ENCODE measurements at regions not wholly inside any gene's neighbourhood (a gene's known extent, or its start where the extent isn't known, plus 50 kb on each side); places are given as distances from the start of the nearest gene placed in this dataset.

DNA sequence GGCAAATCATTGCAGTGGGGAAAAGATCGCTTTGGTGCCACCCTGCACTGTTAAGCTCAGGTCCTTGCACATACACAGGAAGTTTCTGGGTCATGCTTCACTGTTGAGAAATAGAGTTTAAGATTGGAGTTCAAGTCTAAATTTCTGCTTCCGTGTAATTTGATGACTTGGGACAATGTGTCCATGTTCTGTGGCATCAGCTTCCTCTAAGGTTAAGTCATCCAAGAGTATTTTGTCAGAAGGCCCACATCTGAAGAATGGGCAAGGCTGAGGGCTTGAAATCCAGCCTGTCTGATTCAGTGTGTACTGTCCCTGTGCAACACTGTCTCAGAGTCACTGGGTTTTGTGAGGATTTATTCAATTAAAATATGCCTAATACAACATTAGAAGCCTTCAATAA is 880.7 kb downstream of the SUCLG1 start:
- H3K9me3 ChIP-seq: no peaks in the 10 kb centered on the region
- H3K36me3 ChIP-seq: no peaks in the 10 kb centered on the region
- no peak for TF ChIP-seq Cebpa-rat (IDR thresholded peaks at IDR 0.05)
- H3K27ac ChIP-seq: no peak overlapping the region
- H3K4me2 ChIP-seq: no peak overlapping the region
- H3K27me3 ChIP-seq: no peaks in the 10 kb centered on the region
- no peak overlapping the region for H3K9ac ChIP-seq
- no peak overlapping the region for H3K4me3 ChIP-seq
- H3K4me1 ChIP-seq: no peaks in the 10 kb centered on the region
- H4K20me1 ChIP-seq: no peaks in the 10 kb centered on the region

DNA sequence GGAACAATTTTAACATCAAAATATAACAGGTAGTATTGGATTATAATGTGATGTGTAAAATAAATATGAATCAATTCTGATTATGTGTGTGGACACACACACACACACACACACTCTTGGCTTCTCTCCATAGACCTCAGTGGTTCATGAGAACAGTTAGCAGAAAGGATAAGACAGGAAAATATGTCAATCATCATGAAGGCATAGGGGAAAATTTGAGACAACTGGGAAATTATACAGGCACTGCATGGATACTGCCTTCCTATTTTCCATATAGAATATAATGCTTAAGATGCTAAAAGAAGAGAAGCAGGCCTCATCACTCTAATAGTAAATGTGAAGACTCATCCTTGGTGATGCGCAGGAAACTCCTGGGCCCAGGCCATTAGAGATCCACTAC is 884.5 kb downstream of the SUCLG1 start:
- Histone ChIP-seq H3K9me3 (no peaks in the 10 kb centered on the region), H3K27me3 (no peaks in the 10 kb centered on the region), H3K27ac (no peak overlapping the region), H3K4me3 (no peak overlapping the region), H3K4me2 (no peak overlapping the region), H3K36me3 (no peaks in the 10 kb centered on the region), H3K4me1 (no peaks in the 10 kb centered on the region), H4K20me1 (no peaks in the 10 kb centered on the region), H3K9ac (no peak overlapping the region)
- no peak for TF ChIP-seq Cebpa-rat (IDR thresholded peaks at IDR 0.05)

DNA sequence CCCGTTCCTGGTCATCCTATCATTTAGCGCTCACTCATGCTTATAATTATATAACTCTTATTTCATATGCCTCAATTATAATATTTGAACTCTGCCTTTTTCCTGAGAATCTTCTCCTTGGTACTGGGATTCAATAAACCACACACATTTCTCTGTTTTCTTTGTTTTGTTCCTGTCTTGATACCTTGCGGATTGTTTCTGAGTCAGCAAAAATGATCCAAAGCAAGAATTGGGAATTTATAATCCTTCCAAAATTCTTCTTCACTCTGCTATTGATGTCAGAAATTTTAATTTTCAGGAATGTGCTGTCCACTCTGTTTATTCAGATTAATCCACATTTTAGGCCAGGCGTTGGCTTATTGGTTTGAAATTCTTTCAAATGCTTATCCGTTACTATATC is 886.0 kb downstream of the SUCLG1 start:
- Histone ChIP-seq H3K4me1 (no peaks in the 10 kb centered on the region), H3K4me2 (no peak overlapping the region), H3K9ac (no peak overlapping the region), H3K36me3 (no peaks in the 10 kb centered on the region), H3K9me3 (no peaks in the 10 kb centered on the region), H4K20me1 (no peaks in the 10 kb centered on the region), H3K27ac (no peak overlapping the region), H3K27me3 (no peaks in the 10 kb centered on the region), H3K4me3 (no peak overlapping the region)
- no peak for TF ChIP-seq Cebpa-rat (IDR thresholded peaks at IDR 0.05)

DNA sequence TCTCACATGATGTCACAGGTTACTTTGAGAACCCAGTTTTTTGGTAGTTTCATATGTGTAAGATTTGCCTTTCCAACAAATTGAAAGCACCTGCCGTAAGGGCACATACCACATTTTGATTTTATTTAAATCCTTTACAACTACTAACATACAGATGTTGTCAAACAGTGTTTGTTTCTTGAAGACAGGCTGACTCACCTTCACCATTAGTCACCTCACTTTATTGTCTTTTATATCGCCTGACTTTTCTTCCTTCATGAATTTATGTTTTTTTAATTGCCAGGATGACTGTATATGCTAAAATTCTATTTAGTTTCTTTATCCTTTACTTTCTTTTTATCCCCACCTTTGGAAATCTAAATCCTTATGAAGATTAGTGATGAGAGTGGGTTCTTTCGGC is 886.7 kb downstream of the SUCLG1 start:
- TF ChIP-seq Cebpa-rat (IDR thresholded peaks at IDR 0.05): no peak
- H4K20me1 ChIP-seq: no peaks in the 10 kb centered on the region
- no peak overlapping the region for H3K4me3 ChIP-seq
- H3K9me3 ChIP-seq: no peaks in the 10 kb centered on the region
- H3K4me1 ChIP-seq: no peaks in the 10 kb centered on the region
- no peak overlapping the region for H3K27ac ChIP-seq
- H3K4me2 ChIP-seq: no peak overlapping the region
- no peaks in the 10 kb centered on the region for H3K36me3 ChIP-seq
- H3K27me3 ChIP-seq: no peaks in the 10 kb centered on the region
- H3K9ac ChIP-seq: no peak overlapping the region

DNA sequence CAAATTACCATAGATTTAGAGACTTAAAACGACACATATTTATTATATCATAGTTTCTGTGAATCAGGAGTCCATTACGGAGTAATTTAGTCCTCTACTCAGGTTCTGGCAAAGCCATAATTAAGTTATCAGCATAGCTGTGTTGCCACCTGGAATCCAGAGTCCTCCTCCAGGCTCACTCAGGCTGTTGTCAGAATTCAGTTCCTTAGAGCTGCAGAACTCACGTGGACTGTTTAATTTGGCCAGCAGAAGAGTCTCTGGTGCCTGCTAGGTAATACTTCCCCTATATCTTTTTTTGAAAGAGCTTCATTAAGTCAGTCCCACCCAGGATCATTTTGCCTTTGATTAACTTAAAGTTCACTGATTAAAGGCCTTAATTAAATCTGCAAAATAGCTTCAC is 891.5 kb downstream of the SUCLG1 start:
- no peak overlapping the region for H3K9ac ChIP-seq
- H3K4me3 ChIP-seq: no peak overlapping the region
- H3K27me3 ChIP-seq: no peaks in the 10 kb centered on the region
- H3K9me3 ChIP-seq: no peaks in the 10 kb centered on the region
- TF ChIP-seq Cebpa-rat (IDR thresholded peaks at IDR 0.05): no peak
- H3K4me2 ChIP-seq: no peak overlapping the region
- no peaks in the 10 kb centered on the region for H3K36me3 ChIP-seq
- no peaks in the 10 kb centered on the region for H4K20me1 ChIP-seq
- H3K4me1 ChIP-seq: peaks cover 8% of the 10 kb centered on the region
- no peak overlapping the region for H3K27ac ChIP-seq

DNA sequence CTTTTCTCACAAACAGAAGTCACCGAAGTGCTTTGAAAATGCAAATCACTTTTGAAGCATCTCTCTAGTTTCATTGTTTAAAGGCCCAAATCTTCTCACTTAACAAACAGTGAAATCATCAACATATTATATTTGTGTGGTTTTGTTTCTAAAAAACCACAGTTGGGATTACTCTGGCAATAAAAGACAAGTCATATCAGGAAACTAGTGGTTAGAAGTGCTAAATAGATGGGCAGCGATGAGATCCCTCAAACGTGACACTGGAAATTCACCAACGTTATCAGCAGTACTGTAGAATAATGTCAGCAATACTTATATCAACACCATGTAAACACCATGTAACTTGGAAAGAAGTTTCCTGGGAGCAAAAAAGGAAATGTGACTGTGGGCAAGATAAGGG is 893.5 kb downstream of the SUCLG1 start:
- Histone ChIP-seq H3K4me1 (peaks cover 8% of the 10 kb centered on the region), H3K4me3 (no peak overlapping the region), H3K27me3 (no peaks in the 10 kb centered on the region), H3K27ac (no peak overlapping the region), H3K36me3 (no peaks in the 10 kb centered on the region), H3K9ac (no peak overlapping the region), H3K9me3 (no peaks in the 10 kb centered on the region), H4K20me1 (no peaks in the 10 kb centered on the region), H3K4me2 (peak overlapping the region; percentile 22)
- TF ChIP-seq Cebpa-rat (IDR thresholded peaks at IDR 0.05): no peak

DNA sequence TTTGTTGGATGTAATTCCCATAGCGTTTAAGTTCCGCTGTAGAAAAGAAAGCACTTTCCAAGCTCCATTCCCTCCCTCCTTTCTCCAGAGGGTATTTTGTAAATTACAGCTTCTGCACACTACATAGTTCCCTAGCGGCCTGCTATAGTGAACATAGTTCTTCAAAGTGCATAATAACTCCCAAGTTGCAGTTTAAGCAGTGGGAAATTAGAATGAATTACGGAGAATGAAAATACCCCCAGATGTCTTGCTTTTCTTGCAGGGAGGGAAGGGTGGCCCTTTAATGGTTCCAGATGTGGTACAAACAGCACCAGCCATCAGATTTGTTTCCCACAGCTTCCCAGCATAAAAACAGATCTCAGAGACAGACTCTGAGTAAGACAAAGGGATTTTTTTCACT is 893.9 kb downstream of the SUCLG1 start:
- no peak for TF ChIP-seq Cebpa-rat (IDR thresholded peaks at IDR 0.05)
- H3K27ac ChIP-seq: no peak overlapping the region
- no peaks in the 10 kb centered on the region for H4K20me1 ChIP-seq
- no peaks in the 10 kb centered on the region for H3K9me3 ChIP-seq
- H3K9ac ChIP-seq: no peak overlapping the region
- H3K4me2 ChIP-seq: peak overlapping the region; percentile 20; the same call in 1 of the 2 replicates
- peaks cover 8% of the 10 kb centered on the region for H3K4me1 ChIP-seq
- H3K4me3 ChIP-seq: no peak overlapping the region
- H3K36me3 ChIP-seq: no peaks in the 10 kb centered on the region
- no peaks in the 10 kb centered on the region for H3K27me3 ChIP-seq

DNA sequence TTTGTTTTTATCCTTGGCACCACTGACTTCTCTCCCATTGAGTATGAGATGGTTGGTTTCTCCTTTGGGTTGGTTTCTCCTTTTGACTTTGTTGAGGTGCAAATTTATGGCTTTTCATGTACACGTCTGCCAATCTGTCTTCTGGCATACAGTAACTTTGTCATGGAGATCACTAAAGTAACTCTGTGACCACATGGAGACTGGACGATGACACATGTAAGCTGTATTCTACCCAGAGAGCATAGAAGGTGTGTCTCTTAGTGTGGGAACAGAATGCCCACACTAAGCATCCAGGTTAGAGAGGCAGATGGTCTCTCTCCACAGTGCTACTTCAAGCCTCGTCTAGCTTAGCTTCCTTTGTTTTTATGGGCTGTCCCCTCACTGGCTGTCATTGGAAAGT is 897.5 kb downstream of the SUCLG1 start:
- H3K27me3 ChIP-seq: no peaks in the 10 kb centered on the region
- no peaks in the 10 kb centered on the region for H4K20me1 ChIP-seq
- no peak overlapping the region for H3K27ac ChIP-seq
- H3K9me3 ChIP-seq: no peaks in the 10 kb centered on the region
- H3K9ac ChIP-seq: no peak overlapping the region
- TF ChIP-seq Cebpa-rat (IDR thresholded peaks at IDR 0.05): no peak
- no peaks in the 10 kb centered on the region for H3K36me3 ChIP-seq
- H3K4me1 ChIP-seq: peaks cover 8% of the 10 kb centered on the region
- H3K4me3 ChIP-seq: no peak overlapping the region
- no peak overlapping the region for H3K4me2 ChIP-seq

DNA sequence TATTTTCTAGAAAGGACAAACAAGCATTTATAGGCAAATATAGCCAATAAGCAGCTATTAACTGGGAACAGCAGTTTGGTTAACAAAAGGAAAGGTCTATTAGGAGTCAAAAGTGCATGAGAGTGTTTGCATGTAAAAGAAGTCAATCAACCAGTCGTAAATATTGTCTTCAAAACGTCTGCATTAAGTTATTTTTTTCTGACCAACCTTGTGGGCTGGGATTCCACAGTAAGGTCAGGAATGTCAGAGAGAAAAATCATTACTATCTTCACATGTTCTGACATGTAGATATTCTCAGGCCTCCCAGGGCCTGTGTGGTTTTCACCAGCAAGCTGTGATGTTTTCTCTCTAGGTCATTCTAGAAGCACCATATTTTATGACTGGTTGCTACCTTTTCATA is 922.5 kb downstream of the SUCLG1 start:
- H3K36me3 ChIP-seq: no peaks in the 10 kb centered on the region
- no peaks in the 10 kb centered on the region for H4K20me1 ChIP-seq
- H3K9ac ChIP-seq: no peak overlapping the region
- TF ChIP-seq Cebpa-rat (IDR thresholded peaks at IDR 0.05): no peak
- H3K9me3 ChIP-seq: no peaks in the 10 kb centered on the region
- H3K4me1 ChIP-seq: no peaks in the 10 kb centered on the region
- H3K27me3 ChIP-seq: no peaks in the 10 kb centered on the region
- H3K4me2 ChIP-seq: no peak overlapping the region
- H3K4me3 ChIP-seq: no peak overlapping the region
- no peak overlapping the region for H3K27ac ChIP-seq

DNA sequence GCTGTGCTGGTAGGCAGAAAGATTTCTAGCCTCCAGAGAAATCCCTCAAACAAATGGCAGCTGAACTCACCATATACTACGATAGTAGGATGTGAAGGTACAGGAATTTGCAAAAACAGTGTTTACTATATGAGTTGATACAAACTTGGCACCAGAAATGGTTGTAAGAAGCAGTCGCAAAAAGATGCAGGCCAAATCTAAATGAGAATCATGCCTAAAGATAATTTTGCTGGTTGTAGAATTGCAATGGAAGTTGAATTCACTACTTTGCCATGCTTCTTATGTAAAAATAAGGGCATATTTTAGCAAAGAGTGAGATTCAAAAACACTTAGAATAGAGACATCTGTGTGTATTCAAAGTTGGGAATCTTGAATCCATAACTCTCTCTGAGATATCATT is 924.7 kb downstream of the SUCLG1 start:
- TF ChIP-seq Cebpa-rat (IDR thresholded peaks at IDR 0.05): no peak
- Histone ChIP-seq H3K4me3 (no peak overlapping the region), H3K27ac (no peak overlapping the region), H4K20me1 (no peaks in the 10 kb centered on the region), H3K36me3 (no peaks in the 10 kb centered on the region), H3K9me3 (no peaks in the 10 kb centered on the region), H3K9ac (no peak overlapping the region), H3K27me3 (no peaks in the 10 kb centered on the region), H3K4me2 (no peak overlapping the region), H3K4me1 (no peaks in the 10 kb centered on the region)

DNA sequence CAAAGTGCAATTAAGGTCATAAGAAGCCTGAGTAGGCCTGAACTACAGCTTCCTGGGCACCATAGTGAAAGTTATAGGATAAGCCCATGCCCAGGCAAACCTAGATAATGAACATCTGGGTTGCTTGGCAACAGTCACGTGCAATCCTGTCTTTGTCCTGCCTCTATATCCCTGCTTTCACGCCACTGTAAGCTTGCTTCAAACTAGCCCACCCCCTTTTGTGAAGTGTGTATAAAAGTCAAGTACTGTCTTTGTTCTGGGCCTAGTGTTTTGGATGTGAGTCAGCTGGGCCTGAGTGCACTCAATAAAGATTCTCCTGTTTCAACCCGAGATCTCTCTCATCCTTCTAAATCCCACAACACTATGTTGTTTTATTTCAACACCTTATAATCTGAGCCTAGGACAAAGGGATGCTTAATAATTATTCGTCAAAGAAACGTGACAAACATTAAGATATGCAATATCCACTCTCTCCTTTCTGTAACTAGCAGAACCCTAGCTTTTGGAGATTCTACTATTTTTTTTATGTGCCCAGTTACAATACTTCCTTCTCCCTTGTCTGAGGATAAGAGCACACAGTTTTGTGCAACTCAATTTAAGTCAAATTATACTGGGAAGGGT is 927.8 kb downstream of the SUCLG1 start:
- no peaks in the 10 kb centered on the region for H3K9me3 ChIP-seq
- TF ChIP-seq Cebpa-rat (IDR thresholded peaks at IDR 0.05): no peak
- H3K27me3 ChIP-seq: no peaks in the 10 kb centered on the region

More for the DNA sequence above, 927.8 kb downstream of the SUCLG1 start:
- Histone ChIP-seq H3K4me2 (no peak overlapping the region), H3K27ac (no peak overlapping the region), H3K36me3 (no peaks in the 10 kb centered on the region), H4K20me1 (no peaks in the 10 kb centered on the region), H3K4me1 (no peaks in the 10 kb centered on the region), H3K9ac (no peak overlapping the region), H3K4me3 (no peak overlapping the region)
